Spleen (tissue), 11 donors: ENCODE measurements at regions not wholly inside any gene's neighbourhood (a gene's known extent, or its start where the extent isn't known, plus 50 kb on each side); places are given as distances from the start of the nearest gene placed in this dataset.

Experiments used
- DNase-seq: peaks from one replicate; pipeline ENCODE4 v3.0.0-alpha.2; 2020
- H3K27ac ChIP-seq, 8 donors: fragments of 200-600 bp; sonication (generic) in 7 of 8; 1 replicate in 4 of 8; 2 replicates in 4 of 8; pipeline versions ENCODE4 v1.5.0 to v1.8.0; 2016 to 2021; ENCODE audit warnings: inconsistent platforms in 4 of 8, mild to moderate bottlenecking in 4 of 8, moderate library complexity in 1 of 8
- H3K27me3 ChIP-seq, 7 donors: fragments of 200-600 bp; sonication (generic) in 6 of 7; replicated peaks in 1 of 7; 1 replicate in 4 of 7; 2 replicates in 3 of 7; pipeline versions ENCODE4 v1.5.0 to v1.8.0; 2016 to 2021; ENCODE audit warnings: inconsistent platforms in 3 of 7, mild to moderate bottlenecking in 1 of 7
- H3K36me3 ChIP-seq, 6 donors: fragments of 200-600 bp; sonication (generic) in 5 of 6; 1 replicate in 4 of 6; 2 replicates in 2 of 6; pipeline versions ENCODE4 v1.5.0 to v1.8.0; 2016 to 2021; ENCODE audit warnings: inconsistent platforms in 2 of 6
- H3K4me1 ChIP-seq, 6 donors: fragments of 200-600 bp; sonication (generic) in 5 of 6; 1 replicate in 3 of 6; 2 replicates in 3 of 6; pipeline versions ENCODE4 v1.5.0 to v1.8.0; 2016 to 2021; ENCODE audit warnings: inconsistent platforms in 3 of 6
- H3K4me3 ChIP-seq, 8 donors: fragments of 200-600 bp; sonication (generic) in 7 of 8; 1 replicate in 4 of 8; 2 replicates in 4 of 8; pipeline versions ENCODE4 v1.5.0 to v1.8.0; 2016 to 2021; ENCODE audit warnings: inconsistent platforms in 4 of 8, mild to moderate bottlenecking in 4 of 8, moderate library complexity in 2 of 8
- H3K9me3 ChIP-seq, 8 donors: fragments of 200-600 bp; sonication (generic) in 7 of 8; 1 replicate in 4 of 8; 2 replicates in 4 of 8; pipeline versions ENCODE4 v1.5.0 to v1.8.0; 2016 to 2021; ENCODE audit warnings: inconsistent platforms in 4 of 8
- CTCF ChIP-seq, 11 experiments: fragments of 200-600 bp in 7 of 11; fragments of 450-650 bp in 4 of 11; sonication (generic) in 4 of 11; IDR thresholded peaks in 8 of 11; conservative IDR thresholded peaks in 3 of 11; 1 replicate in 7 of 11; 2 replicates in 4 of 11; pipeline versions ENCODE4 v1.4.0 to v1.8.0; 2016 to 2021; ENCODE audit warnings: antibody characterized with exemption in 11 of 11, inconsistent platforms in 4 of 11, mild to moderate bottlenecking in 1 of 11
- POLR2A ChIP-seq, 3 donors: fragments of 450-650 bp; IDR thresholded peaks; one replicate each; pipeline ENCODE4 v1.5.1; 2017; ENCODE audit warnings: antibody characterized with exemption in 3 of 3, mild to moderate bottlenecking in 1 of 3
- POLR2AphosphoS5 ChIP-seq, 3 donors: sonication (generic); formaldehyde crosslinking; IDR thresholded peaks; one replicate each; pipeline ENCODE4 v1.5.1; 2017; ENCODE audit warnings: antibody characterized with exemption in 3 of 3
- WGBS, 5 donors: extraction: QIAGEN DNeasy Blood & Tissue Kit in 3 of 5; methylation state at CpG; one replicate each; pipeline versions ENCODE4 v1.1.5 to v1.1.7; 2013 to 2018; 5-methylcytosine and 5-hydroxymethylcytosine counted together
- intact Hi-C: fragments of 100-400 bp; cut with DNase I; formaldehyde crosslinking; loops from one replicate; pipeline ENCODE4 v1.15.0; 2023; ENCODE audit warnings: low total_unique reads
- donor health status: healthy with polysubstance abuse.
- donor health status: DM: no; HTN: no; CAD: no; lungs with moderate emphysema.
- donor health status: DM: no; HTN: no; CAD: no.
- donor health status: Bipolar disorder and iron deficiency.
- donor health status: healthy.
- donor health status: DM: no; HTN: no; CAD: no.
- donor health status: DM: yes; HTN: yes; CAD: no.

GRCh38 chr12:18878676-18879180, 140.8 kb downstream of the CAPZA3 start:
- no peaks in the 10 kb centered on the region for H3K36me3 ChIP-seq
- intact Hi-C loops = no loop called here
- H3K27me3 ChIP-seq = no peaks in the 10 kb centered on the region
- DNase-seq = no peak
- 83 to 95% (median 87%) methylated on average over 2 of the region's 2 CpGs for WGBS, 5 donors
- no peaks in the 10 kb centered on the region for H3K9me3 ChIP-seq
- H3K27ac ChIP-seq = no peak overlapping the region
- H3K4me1 ChIP-seq = no peaks in the 10 kb centered on the region
- no peak for TF ChIP-seq CTCF (IDR thresholded peaks at IDR 0.05 in 8 of 11, conservative IDR thresholded peaks at IDR 0.05 in 3 of 11)
- TF ChIP-seq POLR2AphosphoS5 (IDR thresholded peaks at IDR 0.05) = no peak
- no peak for TF ChIP-seq POLR2A (IDR thresholded peaks at IDR 0.05)
- no peak overlapping the region for H3K4me3 ChIP-seq

- no peak overlapping the region for H3K4me3 ChIP-seq
- no peaks in the 10 kb centered on the region for H3K36me3 ChIP-seq
- H3K4me1 ChIP-seq = no peaks in the 10 kb centered on the region
- DNase-seq = no peak
- no peak overlapping the region for H3K27ac ChIP-seq
- intact Hi-C loops = no loop called here
- H3K9me3 ChIP-seq = no peaks in the 10 kb centered on the region
- no peaks in the 10 kb centered on the region for H3K27me3 ChIP-seq
- TF ChIP-seq CTCF (IDR thresholded peaks at IDR 0.05 in 8 of 11, conservative IDR thresholded peaks at IDR 0.05 in 3 of 11) (no peak), POLR2AphosphoS5 (IDR thresholded peaks at IDR 0.05) (no peak), POLR2A (IDR thresholded peaks at IDR 0.05) (no peak)
- 71 to 81% (median 76%) methylated on average over 5 of the region's 5 CpGs for WGBS, 5 donors
These were observed 144.8 kb downstream of the CAPZA3 start for GRCh38 chr12:18882690-18883089.

GRCh38 chr12:18886962-18887361, 149.0 kb downstream of the CAPZA3 start:
- WGBS, 5 donors = 38 to 51% (median 43%) methylated on average over 3 of the region's 3 CpGs
- H3K4me3 ChIP-seq = no peak overlapping the region

GRCh38 chr12:18887368-18887767, 149.4 kb downstream of the CAPZA3 start:
- intact Hi-C loops = no loop called here
- no peak overlapping the region for H3K27ac ChIP-seq
- no peaks in the 10 kb centered on the region for H3K4me1 ChIP-seq
- no peaks in the 10 kb centered on the region for H3K27me3 ChIP-seq
- no peak for TF ChIP-seq POLR2A (IDR thresholded peaks at IDR 0.05)
- TF ChIP-seq POLR2AphosphoS5 (IDR thresholded peaks at IDR 0.05) = no peak
- no peak for TF ChIP-seq CTCF (IDR thresholded peaks at IDR 0.05 in 8 of 11, conservative IDR thresholded peaks at IDR 0.05 in 3 of 11)
- H3K36me3 ChIP-seq = no peaks in the 10 kb centered on the region
- WGBS, 5 donors = 80 to 94% (median 89%) methylated on average over 4 of the region's 4 CpGs
- peaks cover 0 to 8% (median 0%) of the 10 kb centered on the region in 8 donors for H3K9me3 ChIP-seq
- no peak for DNase-seq
- H3K4me3 ChIP-seq = no peak overlapping the region

More at GRCh38 chr12:18886962-18887361, 149.0 kb downstream of the CAPZA3 start:
- no peaks in the 10 kb centered on the region for H3K4me1 ChIP-seq
- no peak overlapping the region for H3K27ac ChIP-seq
- intact Hi-C loops = no loop called here
- peaks cover 0 to 8% (median 0%) of the 10 kb centered on the region in 8 donors for H3K9me3 ChIP-seq
- no peak for DNase-seq
- no peaks in the 10 kb centered on the region for H3K27me3 ChIP-seq
- H3K36me3 ChIP-seq = no peaks in the 10 kb centered on the region
- no peak for TF ChIP-seq POLR2A (IDR thresholded peaks at IDR 0.05)
- no peak for TF ChIP-seq CTCF (IDR thresholded peaks at IDR 0.05 in 8 of 11, conservative IDR thresholded peaks at IDR 0.05 in 3 of 11)
- TF ChIP-seq POLR2AphosphoS5 (IDR thresholded peaks at IDR 0.05) = no peak
